Nephron (organoid): ENCODE measurements at regions not wholly inside any gene's neighbourhood (a gene's known extent, or its start where the extent isn't known, plus 50 kb on each side); places are given as distances from the start of the nearest gene placed in this dataset.
A peak's percentile ranks its signal among the peaks of the same experiment; 100 is the strongest.

Source experiments
- H3K27ac Mint-ChIP-seq, 3 experiments: 2 replicates each; pipeline ENCODE4 v1.8.0; 2020; ENCODE audit warnings: mixed read lengths in 3 of 3, mild to moderate bottlenecking in 2 of 3, moderate library complexity in 1 of 3
- H3K27me3 Mint-ChIP-seq: 2 replicates; pipeline ENCODE4 v1.8.0; 2021; ENCODE audit warnings: low read depth, mild to moderate bottlenecking, moderate library complexity, mixed read lengths
- H3K36me3 Mint-ChIP-seq: 2 replicates; pipeline ENCODE4 v1.8.0; 2020; ENCODE audit warnings: low read depth, mixed read lengths
- H3K4me1 Mint-ChIP-seq: 2 replicates; pipeline ENCODE4 v1.8.0; 2020; ENCODE audit warnings: mixed read lengths
- H3K4me3 Mint-ChIP-seq, 3 experiments: 2 replicates each; pipeline ENCODE4 v1.8.0; 2020; ENCODE audit warnings: mild to moderate bottlenecking in 3 of 3, mixed read lengths in 3 of 3, moderate library complexity in 2 of 3
- H3K9me3 Mint-ChIP-seq: 2 replicates; pipeline ENCODE4 v1.8.0; 2020; ENCODE audit warnings: mixed read lengths
- CTCF ChIP-seq, 3 experiments: fragments of 200-600 bp; sonication (generic); IDR thresholded peaks; one replicate each; pipeline ENCODE4 v1.5.0; 2021; ENCODE audit warnings: antibody characterized with exemption in 3 of 3; ENCODE audit not compliant: unreplicated experiment in 3 of 3

- no peaks in the 10 kb centered on the region for H3K27me3 Mint-ChIP-seq
- peaks cover 7% of the 10 kb centered on the region for H3K36me3 Mint-ChIP-seq
- TF ChIP-seq CTCF (IDR thresholded peaks at IDR 0.05; ENCODE audit: unreplicated experiment in 3 of 3): no peak
These were observed 373.0 kb downstream of the HDGFL1 start for GRCh38 chr6:22942403-22942802.

GRCh38 chr6:22943327-22943726, 374.0 kb downstream of the HDGFL1 start:
- H3K36me3 Mint-ChIP-seq: peaks cover 4% of the 10 kb centered on the region
- no peaks in the 10 kb centered on the region for H3K27me3 Mint-ChIP-seq
- peaks cover 26% of the 10 kb centered on the region for H3K4me1 Mint-ChIP-seq

More at GRCh38 chr6:22942403-22942802, 373.0 kb downstream of the HDGFL1 start:
- Mint-ChIP-seq H3K4me3 (no peak overlapping the region), H3K4me1 (peaks cover 26% of the 10 kb centered on the region), H3K9me3 (peaks cover 16% of the 10 kb centered on the region), H3K27ac (peak overlapping the region; percentile 24 to 50 (median 41))

GRCh38 chr6:22949967-22950366, 380.6 kb downstream of the HDGFL1 start:
- peak overlapping the region; percentile 66 to 70 (median 69) for H3K27ac Mint-ChIP-seq
- no peaks in the 10 kb centered on the region for H3K36me3 Mint-ChIP-seq
- no peak for TF ChIP-seq CTCF (IDR thresholded peaks at IDR 0.05; ENCODE audit: unreplicated experiment in 3 of 3)
- H3K9me3 Mint-ChIP-seq: peaks cover 1% of the 10 kb centered on the region
- H3K27me3 Mint-ChIP-seq: no peaks in the 10 kb centered on the region
- H3K4me1 Mint-ChIP-seq: peaks cover 28% of the 10 kb centered on the region
- H3K4me3 Mint-ChIP-seq: no peak overlapping the region

More at GRCh38 chr6:22943327-22943726, 374.0 kb downstream of the HDGFL1 start:
- no peak for TF ChIP-seq CTCF (IDR thresholded peaks at IDR 0.05; ENCODE audit: unreplicated experiment in 3 of 3)
- Mint-ChIP-seq H3K27ac (peak overlapping the region in 2 of 3 experiments; percentile 5 to 48), H3K9me3 (peaks cover 14% of the 10 kb centered on the region), H3K4me3 (no peak overlapping the region)

GRCh38 chr6:22952097-22952496, 382.7 kb downstream of the HDGFL1 start:
- peak overlapping the region; percentile 28 to 49 (median 46) for H3K27ac Mint-ChIP-seq
- no peaks in the 10 kb centered on the region for H3K27me3 Mint-ChIP-seq
- H3K4me3 Mint-ChIP-seq: no peak overlapping the region
- TF ChIP-seq CTCF (IDR thresholded peaks at IDR 0.05; ENCODE audit: unreplicated experiment in 3 of 3): no peak
- H3K9me3 Mint-ChIP-seq: no peaks in the 10 kb centered on the region
- H3K36me3 Mint-ChIP-seq: no peaks in the 10 kb centered on the region
- peaks cover 49% of the 10 kb centered on the region for H3K4me1 Mint-ChIP-seq

- H3K9me3 Mint-ChIP-seq: peaks cover 5% of the 10 kb centered on the region
- no peak for TF ChIP-seq CTCF (IDR thresholded peaks at IDR 0.05; ENCODE audit: unreplicated experiment in 3 of 3)
These were observed 385.5 kb downstream of the HDGFL1 start for GRCh38 chr6:22954749-22955385.

More at GRCh38 chr6:22954749-22955385, 385.5 kb downstream of the HDGFL1 start:
- no peaks in the 10 kb centered on the region for H3K27me3 Mint-ChIP-seq
- H3K27ac Mint-ChIP-seq: peak overlapping the region; percentile 88 to 91 (median 88)
- H3K36me3 Mint-ChIP-seq: no peaks in the 10 kb centered on the region
- peaks cover 70% of the 10 kb centered on the region for H3K4me1 Mint-ChIP-seq
- H3K4me3 Mint-ChIP-seq: peak overlapping the region in 2 of 3 experiments; percentile 53 to 59
